ACC112 (cell line): ENCODE measurements at regions not wholly inside any gene's neighbourhood (a gene's known extent, or its start where the extent isn't known, plus 50 kb on each side); places are given as distances from the start of the nearest gene placed in this dataset.

Experiments used
- H2AFZ ChIP-seq: fragments of 200-600 bp; sonication (generic); one replicate; pipeline ENCODE4 v1.6.0; 2017; ENCODE audit warnings: antibody characterized with exemption, low read length; ENCODE audit not compliant: unreplicated experiment
- H3K27ac ChIP-seq: fragments of 200-600 bp; sonication (generic); 2 replicates; pipeline ENCODE4 v1.5.1; 2014; ENCODE audit warnings: low read depth, mild to moderate bottlenecking, antibody characterized with exemption, low read length, moderate library complexity
- H3K27me3 ChIP-seq: fragments of 200-600 bp; sonication (generic); 2 replicates; pipeline ENCODE4 v1.6.1; 2014; ENCODE audit warnings: mild to moderate bottlenecking, antibody characterized with exemption, low read length, moderate library complexity, mixed read lengths; ENCODE audit not compliant: insufficient read depth
- H3K36me3 ChIP-seq: fragments of 200-600 bp; sonication (generic); 2 replicates; pipeline ENCODE4 v1.6.1; 2016; ENCODE audit warnings: mild to moderate bottlenecking, antibody characterized with exemption, low read length, moderate library complexity, mixed read lengths; ENCODE audit not compliant: insufficient read depth
- H3K4me1 ChIP-seq: fragments of 200-600 bp; sonication (generic); one replicate; pipeline ENCODE4 v1.6.1; 2016; ENCODE audit warnings: low read length, mixed read lengths; ENCODE audit not compliant: insufficient read depth, unreplicated experiment, control insufficient read depth
- H3K4me3 ChIP-seq: fragments of 200-600 bp; sonication (generic); 2 replicates; pipeline ENCODE4 v1.5.1; 2014; ENCODE audit warnings: mild to moderate bottlenecking, low read depth, low read length
- H3K79me2 ChIP-seq: fragments of 200-600 bp; sonication (generic); one replicate; pipeline ENCODE4 v1.6.0; 2016; ENCODE audit warnings: low read length; ENCODE audit not compliant: control insufficient read depth, unreplicated experiment, insufficient read depth

GRCh38 chr13:78722700-78723099, 63.7 kb upstream of the OBI1 start:
- H3K4me1 ChIP-seq: no peaks in the 10 kb centered on the region
- no peaks in the 10 kb centered on the region for H3K79me2 ChIP-seq
- H3K27ac ChIP-seq: no peak overlapping the region
- no peak overlapping the region for H2AFZ ChIP-seq
- no peaks in the 10 kb centered on the region for H3K36me3 ChIP-seq
- H3K4me3 ChIP-seq: no peak overlapping the region
- H3K27me3 ChIP-seq: peaks cover 22% of the 10 kb centered on the region

GRCh38 chr13:78719367-78719766, 60.4 kb upstream of the OBI1 start:
- H3K79me2 ChIP-seq: no peaks in the 10 kb centered on the region
- H3K4me3 ChIP-seq: no peak overlapping the region
- H3K36me3 ChIP-seq: no peaks in the 10 kb centered on the region
- no peaks in the 10 kb centered on the region for H3K4me1 ChIP-seq
- no peak overlapping the region for H2AFZ ChIP-seq
- no peak overlapping the region for H3K27ac ChIP-seq
- H3K27me3 ChIP-seq: peaks cover 20% of the 10 kb centered on the region

- no peak overlapping the region for H3K27ac ChIP-seq
- H3K4me3 ChIP-seq: no peak overlapping the region
- no peaks in the 10 kb centered on the region for H3K79me2 ChIP-seq
- H3K36me3 ChIP-seq: no peaks in the 10 kb centered on the region
- no peaks in the 10 kb centered on the region for H3K4me1 ChIP-seq
- no peak overlapping the region for H2AFZ ChIP-seq
- H3K27me3 ChIP-seq: peaks cover 12% of the 10 kb centered on the region; the same call in 1 of the 2 replicates
Observed at GRCh38 chr13:78714717-78715116, 55.8 kb upstream of the OBI1 start.

GRCh38 chr13:78712831-78713230, 53.9 kb upstream of the OBI1 start:
- Histone ChIP-seq H3K36me3 (no peaks in the 10 kb centered on the region), H3K27ac (no peak overlapping the region), H3K27me3 (peaks cover 12% of the 10 kb centered on the region; the same call in 1 of the 2 replicates), H3K4me3 (no peak overlapping the region), H3K79me2 (no peaks in the 10 kb centered on the region), H3K4me1 (no peaks in the 10 kb centered on the region), H2AFZ (no peak overlapping the region)

- no peaks in the 10 kb centered on the region for H3K36me3 ChIP-seq
- peaks cover 7% of the 10 kb centered on the region; the same call in 1 of the 2 replicates for H3K27me3 ChIP-seq
- no peak overlapping the region for H3K27ac ChIP-seq
- H3K4me1 ChIP-seq: no peaks in the 10 kb centered on the region
- no peak overlapping the region for H2AFZ ChIP-seq
- no peak overlapping the region for H3K4me3 ChIP-seq
- H3K79me2 ChIP-seq: no peaks in the 10 kb centered on the region
Observed at GRCh38 chr13:78709028-78709427, 50.1 kb upstream of the OBI1 start.
